GM20000 (cell line): ENCODE measurements at regions not wholly inside any gene's neighbourhood (a gene's known extent, or its start where the extent isn't known, plus 50 kb on each side); places are given as distances from the start of the nearest gene placed in this dataset.

Source experiments
- DNase-seq: peaks from one replicate; pipeline ENCODE4 v3.0.0; 2012; ENCODE audit warnings: low spot score
- CTCF ChIP-seq: IDR thresholded peaks from 2 replicates; pipeline ENCODE4 v1.5.1; 2012; ENCODE audit warnings: mild to moderate bottlenecking, control low read depth; ENCODE audit errors: extremely low read depth, missing control alignments

GRCh38 chr3:159346271-159346903 lies 544.5 kb downstream of the MFSD1 start:
- no peak for DNase-seq
- no peak for TF ChIP-seq CTCF

GRCh38 chr3:159348431-159348830 lies 546.6 kb downstream of the MFSD1 start:
- DNase-seq: no peak
- no peak for TF ChIP-seq CTCF

GRCh38 chr3:159356606-159357005 lies 554.8 kb downstream of the MFSD1 start:
- TF ChIP-seq CTCF: no peak
- no peak for DNase-seq

- no peak for TF ChIP-seq CTCF
- DNase-seq: no peak
Measured at GRCh38 chr3:159364511-159364910, 562.7 kb downstream of the MFSD1 start.

GRCh38 chr3:159366476-159366875 lies 564.6 kb downstream of the MFSD1 start:
- no peak for DNase-seq
- TF ChIP-seq CTCF: no peak

- TF ChIP-seq CTCF: no peak
- DNase-seq: no peak
Measured at GRCh38 chr3:159371961-159372360, 570.1 kb downstream of the MFSD1 start.

GRCh38 chr3:159378396-159379194 lies 576.7 kb downstream of the MFSD1 start:
- no peak for TF ChIP-seq CTCF
- DNase-seq: no peak
